Neuronal stem cell (in vitro differentiated cells): ENCODE measurements at regions not wholly inside any gene's neighbourhood (a gene's known extent, or its start where the extent isn't known, plus 50 kb on each side); places are given as distances from the start of the nearest gene placed in this dataset.
A peak's percentile ranks its signal among the peaks of the same experiment; 100 is the strongest.

Experiments
- DNase-seq: peaks from one replicate; pipeline ENCODE4 v3.0.0-alpha.2; 2013; ENCODE audit warnings: low spot score
- H2AFZ ChIP-seq: one replicate; pipeline ENCODE4 v1.6.1; 2013; ENCODE audit warnings: mild to moderate bottlenecking, low read length, inconsistent platforms
- H2AK5ac ChIP-seq: 2 replicates; pipeline ENCODE4 v1.6.1; 2013; ENCODE audit warnings: low read depth, mild to moderate bottlenecking, inconsistent platforms, low read length, moderate library complexity, mixed read lengths
- H2BK120ac ChIP-seq: 2 replicates; pipeline ENCODE4 v1.6.1; 2013; ENCODE audit warnings: low read depth, mild to moderate bottlenecking, inconsistent platforms, low read length, moderate library complexity, mixed read lengths
- H2BK12ac ChIP-seq: one replicate; pipeline ENCODE4 v1.6.1; 2013; ENCODE audit warnings: low read length, inconsistent platforms
- H2BK15ac ChIP-seq: 2 replicates; pipeline ENCODE4 v1.6.1; 2013; ENCODE audit warnings: mild to moderate bottlenecking, low read length, inconsistent platforms, mixed read lengths
- H2BK5ac ChIP-seq: one replicate; pipeline ENCODE4 v1.6.1; 2013; ENCODE audit warnings: inconsistent platforms, mild to moderate bottlenecking, low read length, moderate library complexity
- H3K14ac ChIP-seq: one replicate; pipeline ENCODE4 v1.6.1; 2013; ENCODE audit warnings: low read length, inconsistent platforms
- H3K18ac ChIP-seq: 2 replicates; pipeline ENCODE4 v1.6.1; 2013; ENCODE audit warnings: low read length, inconsistent platforms
- H3K23ac ChIP-seq: 2 replicates; pipeline ENCODE4 v1.6.1; 2013; ENCODE audit warnings: low read depth, mild to moderate bottlenecking, mixed read lengths, low read length, inconsistent platforms; ENCODE audit not compliant: poor library complexity
- H3K27ac ChIP-seq: replicated peaks from 3 replicates; pipeline ENCODE4 v1.5.1; 2013; ENCODE audit warnings: low read length, inconsistent platforms
- H3K27me3 ChIP-seq, 3 experiments: 2 replicates each; pipeline ENCODE4 v1.6.1; 2013; ENCODE audit warnings: low read length in 3 of 3, mild to moderate bottlenecking in 2 of 3, inconsistent platforms in 1 of 3, low read depth in 1 of 3, mixed read lengths in 1 of 3, moderate library complexity in 1 of 3; ENCODE audit not compliant: control insufficient read depth in 3 of 3, insufficient read depth in 3 of 3
- H3K36me3 ChIP-seq, 2 donors: replicated peaks in 1 of 2; 2 replicates each; pipeline ENCODE4 v1.6.1; 2013; ENCODE audit warnings: low read length in 2 of 2; ENCODE audit not compliant: control insufficient read depth in 2 of 2, insufficient read depth in 2 of 2
- H3K4ac ChIP-seq: 2 replicates; pipeline ENCODE4 v1.6.1; 2013; ENCODE audit warnings: inconsistent platforms, mild to moderate bottlenecking, low read length, moderate library complexity
- H3K4me1 ChIP-seq, 2 donors: 1 replicate in 1 of 2; 2 replicates in 1 of 2; pipeline ENCODE4 v1.6.1; 2013; ENCODE audit warnings: low read length in 2 of 2, low read depth in 1 of 2; ENCODE audit not compliant: control insufficient read depth in 2 of 2, insufficient read depth in 1 of 2
- H3K4me2 ChIP-seq: one replicate; pipeline ENCODE4 v1.6.1; 2013; ENCODE audit warnings: mild to moderate bottlenecking, low read length, inconsistent platforms; ENCODE audit not compliant: insufficient read depth, poor library complexity, severe bottlenecking
- H3K4me3 ChIP-seq, 2 donors: 2 replicates each; pipeline ENCODE4 v1.5.1; 2013; ENCODE audit warnings: low read length in 2 of 2, mild to moderate bottlenecking in 2 of 2, inconsistent platforms in 1 of 2, moderate library complexity in 1 of 2
- H3K79me1 ChIP-seq: one replicate; pipeline ENCODE4 v1.6.1; 2013; ENCODE audit warnings: low read depth, mild to moderate bottlenecking, inconsistent platforms, low read length, moderate library complexity
- H3K9ac ChIP-seq: one replicate; pipeline ENCODE4 v1.6.1; 2013; ENCODE audit warnings: mild to moderate bottlenecking, low read depth, low read length, inconsistent platforms; ENCODE audit not compliant: poor library complexity
- H3K9me3 ChIP-seq, 2 donors: replicated peaks in 1 of 2; 2 replicates each; pipeline versions ENCODE3 to v1.6.1; 2013; ENCODE audit warnings: low read length in 2 of 2, mild to moderate bottlenecking in 2 of 2, inconsistent platforms in 1 of 2, low read depth in 1 of 2, mixed read lengths in 1 of 2, moderate library complexity in 1 of 2; ENCODE audit not compliant: control insufficient read depth in 2 of 2, insufficient read depth in 1 of 2
- H4K8ac ChIP-seq: one replicate; pipeline ENCODE4 v1.6.1; 2013; ENCODE audit warnings: low read depth, mild to moderate bottlenecking, inconsistent platforms, low read length, moderate library complexity
- H4K91ac ChIP-seq: one replicate; pipeline ENCODE4 v1.6.1; 2013; ENCODE audit warnings: low read length, low read depth, mild to moderate bottlenecking, inconsistent platforms; ENCODE audit not compliant: poor library complexity
- WGBS, 2 donors: extraction: QIAGEN DNeasy Blood & Tissue Kit; methylation state at CpG; one replicate each; pipeline ENCODE4 v1.1.7; 2013; ENCODE audit warnings: missing lambda C conversion rate in 2 of 2, mixed read lengths in 1 of 2; ENCODE audit not compliant: insufficient read length in 2 of 2, insufficient replicate concordance in 1 of 2; ENCODE audit errors: extremely low coverage in 2 of 2; 5-methylcytosine and 5-hydroxymethylcytosine counted together

DNA sequence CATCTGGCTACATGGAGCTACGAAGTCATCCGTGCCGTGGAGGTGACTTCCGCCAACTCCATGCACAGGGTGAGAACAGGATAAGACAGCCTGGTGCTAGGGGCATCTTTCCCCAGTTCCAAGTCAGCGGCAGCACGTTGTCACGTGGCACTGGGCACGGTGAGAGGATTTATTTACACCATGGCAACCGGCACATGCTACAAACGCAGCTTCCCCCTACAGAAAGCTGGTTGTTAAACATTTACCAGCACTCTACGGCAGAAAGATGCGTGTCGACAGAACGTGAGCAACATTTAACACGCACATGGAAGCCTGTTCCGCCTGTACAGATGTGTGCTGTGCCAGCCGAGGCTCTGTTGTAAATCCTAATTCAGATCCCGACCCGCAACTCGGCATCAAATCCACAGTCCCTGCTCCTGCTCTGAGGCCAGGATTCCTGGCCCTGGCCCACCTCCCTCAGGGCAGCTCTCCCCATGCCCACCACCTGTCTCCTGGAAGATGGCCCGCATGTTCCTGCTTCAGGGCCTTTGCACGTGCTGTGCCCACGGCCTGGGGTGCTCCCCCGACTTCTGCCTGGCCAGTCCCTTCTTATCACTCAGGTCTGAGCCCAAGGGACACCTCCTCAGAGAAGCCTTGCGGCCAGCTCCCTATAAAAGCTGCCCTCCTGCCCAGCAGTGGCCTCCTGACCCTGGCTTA, 114.1 kb downstream of the RFLNA start:
- Histone ChIP-seq H2AFZ (no peak overlapping the region), H3K23ac (peak overlapping the region; percentile 34), H4K8ac (no peak overlapping the region), H3K4me1 (peaks cover 16 to 19% of the 10 kb centered on the region in 2 donors), H3K4ac (no peak overlapping the region), H3K18ac (peak overlapping the region; percentile 19), H3K4me3 (no peak overlapping the region), H2AK5ac (peak overlapping the region; percentile 83), H3K14ac (no peak overlapping the region), H2BK5ac (peak overlapping the region; percentile 59), H3K9me3 (no peaks in the 10 kb centered on the region), H3K79me1 (peaks cover 17% of the 10 kb centered on the region), H2BK12ac (peak overlapping the region; percentile 24), H3K27me3 (no peaks in the 10 kb centered on the region), H3K36me3 (peaks cover 0 to 7% of the 10 kb centered on the region in 2 donors), H3K9ac (no peak overlapping the region), H3K27ac (no peak overlapping the region), H3K4me2 (no peak overlapping the region), H4K91ac (no peak overlapping the region), H2BK120ac (no peak overlapping the region), H2BK15ac (no peak overlapping the region)
- no peak for DNase-seq
- WGBS, 2 donors, result no CpG with 5 or more reads among the region's 25 CpGs

DNA sequence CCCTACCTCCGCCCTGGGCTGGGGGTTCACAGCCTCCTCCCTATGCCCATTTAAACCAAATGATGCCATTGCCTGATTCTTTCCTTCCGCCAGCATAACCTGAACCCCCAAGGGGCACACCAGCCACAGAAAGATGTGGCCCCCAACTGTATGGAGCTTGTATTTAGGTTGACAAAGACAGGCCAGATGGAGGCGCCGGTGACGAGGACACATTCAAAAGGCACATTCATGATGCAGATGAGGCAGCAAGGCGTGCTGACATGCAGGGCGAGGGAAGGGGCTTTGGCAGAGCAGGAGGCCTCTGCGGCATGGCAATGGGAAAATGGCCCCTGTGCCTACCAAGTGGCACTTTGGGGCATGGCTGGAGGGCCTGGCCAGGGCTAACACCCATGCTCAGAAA, 112.2 kb downstream of the RFLNA start:
- H3K4me1 ChIP-seq, result peaks cover 20 to 27% of the 10 kb centered on the region in 2 donors
- H4K8ac ChIP-seq, result no peak overlapping the region
- H2AK5ac ChIP-seq, result no peak overlapping the region
- H2BK15ac ChIP-seq, result no peak overlapping the region
- no peak overlapping the region for H2BK12ac ChIP-seq
- no peak overlapping the region for H3K27ac ChIP-seq
- H3K4me2 ChIP-seq, result no peak overlapping the region
- H2BK120ac ChIP-seq, result no peak overlapping the region
- H3K23ac ChIP-seq, result peak overlapping the region; percentile 95
- no peak overlapping the region for H3K14ac ChIP-seq
- no peaks in the 10 kb centered on the region for H3K27me3 ChIP-seq
- peak overlapping the region; percentile 6 for H3K4ac ChIP-seq
- no peak overlapping the region for H3K9ac ChIP-seq
- H2AFZ ChIP-seq, result no peak overlapping the region
- H3K36me3 ChIP-seq, result peaks cover 0 to 3% of the 10 kb centered on the region in 2 donors
- DNase-seq, result no peak
- H4K91ac ChIP-seq, result no peak overlapping the region
- no peaks in the 10 kb centered on the region for H3K9me3 ChIP-seq
- no peak overlapping the region for H2BK5ac ChIP-seq
- peaks cover 15% of the 10 kb centered on the region for H3K79me1 ChIP-seq
- H3K18ac ChIP-seq, result no peak overlapping the region
- WGBS, 2 donors, result no CpG with 5 or more reads among the region's 8 CpGs
- H3K4me3 ChIP-seq, result no peak overlapping the region

DNA sequence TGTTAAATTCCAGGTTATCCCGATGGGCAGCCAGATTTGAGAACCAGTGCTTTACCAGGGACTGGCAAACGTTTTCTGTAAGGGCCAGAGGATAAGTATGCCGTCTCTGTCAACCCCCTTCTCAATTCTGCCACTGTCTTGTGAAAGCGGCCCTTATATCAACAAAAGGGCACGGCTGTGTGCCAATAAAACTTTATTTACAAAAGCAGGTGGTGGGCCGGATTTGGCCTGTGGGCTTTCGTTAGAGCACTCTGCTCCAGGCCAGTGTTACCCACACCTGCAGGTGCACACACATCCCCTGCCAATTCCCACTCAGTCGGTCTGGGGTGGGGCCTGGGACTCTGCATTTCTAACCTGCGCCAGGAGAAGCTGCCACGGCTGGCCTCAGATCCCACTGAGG, 111.2 kb downstream of the RFLNA start:
- no peak overlapping the region for H3K9ac ChIP-seq
- WGBS, 2 donors, result no CpG with 5 or more reads among the region's 10 CpGs
- no peaks in the 10 kb centered on the region for H3K9me3 ChIP-seq
- H3K14ac ChIP-seq, result peak overlapping the region; percentile 58
- no peak overlapping the region for H3K4me3 ChIP-seq
- no peak overlapping the region for H2BK15ac ChIP-seq
- H2AFZ ChIP-seq, result no peak overlapping the region
- H3K18ac ChIP-seq, result no peak overlapping the region
- no peaks in the 10 kb centered on the region for H3K27me3 ChIP-seq
- no peak overlapping the region for H2BK120ac ChIP-seq
- H3K36me3 ChIP-seq, result peaks cover 3 to 7% of the 10 kb centered on the region in 2 donors
- H3K79me1 ChIP-seq, result peaks cover 13% of the 10 kb centered on the region
- H3K4ac ChIP-seq, result no peak overlapping the region
- H4K8ac ChIP-seq, result no peak overlapping the region
- H3K27ac ChIP-seq, result no peak overlapping the region
- no peak for DNase-seq
- H2AK5ac ChIP-seq, result no peak overlapping the region
- no peak overlapping the region for H3K4me2 ChIP-seq
- H2BK5ac ChIP-seq, result no peak overlapping the region
- no peak overlapping the region for H2BK12ac ChIP-seq
- peaks cover 14 to 24% of the 10 kb centered on the region in 2 donors for H3K4me1 ChIP-seq
- no peak overlapping the region for H4K91ac ChIP-seq
- H3K23ac ChIP-seq, result no peak overlapping the region

DNA sequence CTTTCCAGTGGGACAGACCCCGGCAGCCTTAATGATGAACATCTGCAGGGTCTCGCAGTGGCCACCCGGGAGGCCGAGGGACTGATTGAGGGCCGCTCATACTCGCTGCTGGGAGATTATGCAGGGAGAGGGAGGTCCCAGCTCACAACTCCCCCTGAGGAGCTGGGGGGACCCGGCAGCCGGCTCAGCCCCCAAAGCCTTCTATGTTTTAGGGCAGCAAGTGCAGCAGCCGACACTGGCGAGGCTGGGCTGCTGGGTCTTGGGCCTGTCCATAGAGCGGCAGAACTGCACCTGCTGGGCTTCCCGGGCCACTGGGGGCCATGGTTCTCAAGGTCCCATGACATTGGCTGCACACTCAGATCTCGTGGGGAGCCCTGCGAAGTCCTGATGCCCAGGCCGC, 110.7 kb downstream of the RFLNA start:
- no peak overlapping the region for H3K4ac ChIP-seq
- no peak overlapping the region for H3K4me2 ChIP-seq
- no peak overlapping the region for H4K91ac ChIP-seq
- H3K27ac ChIP-seq, result no peak overlapping the region
- H2BK5ac ChIP-seq, result no peak overlapping the region
- H2BK15ac ChIP-seq, result no peak overlapping the region
- H3K4me1 ChIP-seq, result peaks cover 10 to 21% of the 10 kb centered on the region in 2 donors
- no peak overlapping the region for H3K23ac ChIP-seq
- peaks cover 4 to 11% of the 10 kb centered on the region in 2 donors for H3K36me3 ChIP-seq
- no peak overlapping the region for H3K9ac ChIP-seq
- peak overlapping the region; percentile 27 for H3K18ac ChIP-seq
- H2BK12ac ChIP-seq, result no peak overlapping the region
- no peak overlapping the region for H2AFZ ChIP-seq
- H2AK5ac ChIP-seq, result no peak overlapping the region
- no CpG with 5 or more reads among the region's 15 CpGs for WGBS, 2 donors
- peak overlapping the region; percentile 58 for H3K14ac ChIP-seq
- no peak for DNase-seq
- H3K9me3 ChIP-seq, result no peaks in the 10 kb centered on the region
- peaks cover 13% of the 10 kb centered on the region for H3K79me1 ChIP-seq
- no peak overlapping the region for H2BK120ac ChIP-seq
- no peak overlapping the region for H4K8ac ChIP-seq
- no peaks in the 10 kb centered on the region for H3K27me3 ChIP-seq
- H3K4me3 ChIP-seq, result no peak overlapping the region
